ENCODE measurements at regions not wholly inside any gene's neighbourhood (a gene's known extent, or its start where the extent isn't known, plus 50 kb on each side); places are given as distances from the start of the nearest gene placed in this dataset.

DNA sequence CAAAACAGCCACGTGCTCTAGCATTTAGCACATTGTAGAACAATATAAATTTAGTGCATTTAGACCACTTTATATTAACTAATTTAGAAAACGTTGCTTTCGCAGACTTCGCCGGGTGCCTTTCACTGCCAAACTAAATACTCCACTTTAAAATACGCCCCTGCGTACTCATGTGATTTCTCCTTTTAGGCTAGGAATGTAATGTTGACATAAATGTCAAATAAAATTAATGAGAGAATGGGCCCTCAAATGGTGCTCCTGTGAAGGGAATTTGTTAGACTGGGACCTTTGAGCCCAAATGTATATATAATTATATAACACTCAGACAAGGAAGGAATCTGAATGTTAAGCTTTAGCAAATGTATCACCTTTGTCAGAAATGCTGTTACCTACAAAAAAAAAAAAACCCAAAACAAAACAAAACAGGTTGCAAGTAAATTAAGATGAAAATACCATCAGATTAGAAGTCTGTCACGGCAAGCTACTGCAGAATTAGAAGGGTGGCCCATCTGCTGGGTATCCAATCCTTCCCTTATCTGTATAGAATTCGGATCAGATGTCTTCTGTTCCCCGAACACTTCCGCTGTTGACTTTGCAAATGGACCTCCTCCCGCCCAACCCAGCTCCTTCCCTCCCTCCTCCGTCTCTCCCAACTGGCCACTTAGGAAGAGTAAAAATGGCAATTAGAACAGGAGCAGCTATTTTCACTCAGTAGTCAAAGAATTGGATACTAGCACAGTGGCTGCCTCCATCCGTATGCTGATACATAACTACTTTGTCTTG lies 159.3 kb upstream of the FOXN3 start:
- Histone ChIP-seq H3K27ac (replicated peaks) (no peak overlapping the region), H3K4me3 (replicated peaks; ENCODE audit: insufficient read depth, low read length) (no peak overlapping the region), H3K27me3 (ENCODE audit: insufficient read depth, poor library complexity, severe bottlenecking) (no peaks in the 10 kb centered on the region)
- TF ChIP-seq GABPA (IDR thresholded peaks at IDR 0.05; ENCODE audit: low read depth), result no peak
- no peak for DNase-seq (ENCODE audit: low read depth in 1 of 2, low spot score in 1 of 2)

DNA sequence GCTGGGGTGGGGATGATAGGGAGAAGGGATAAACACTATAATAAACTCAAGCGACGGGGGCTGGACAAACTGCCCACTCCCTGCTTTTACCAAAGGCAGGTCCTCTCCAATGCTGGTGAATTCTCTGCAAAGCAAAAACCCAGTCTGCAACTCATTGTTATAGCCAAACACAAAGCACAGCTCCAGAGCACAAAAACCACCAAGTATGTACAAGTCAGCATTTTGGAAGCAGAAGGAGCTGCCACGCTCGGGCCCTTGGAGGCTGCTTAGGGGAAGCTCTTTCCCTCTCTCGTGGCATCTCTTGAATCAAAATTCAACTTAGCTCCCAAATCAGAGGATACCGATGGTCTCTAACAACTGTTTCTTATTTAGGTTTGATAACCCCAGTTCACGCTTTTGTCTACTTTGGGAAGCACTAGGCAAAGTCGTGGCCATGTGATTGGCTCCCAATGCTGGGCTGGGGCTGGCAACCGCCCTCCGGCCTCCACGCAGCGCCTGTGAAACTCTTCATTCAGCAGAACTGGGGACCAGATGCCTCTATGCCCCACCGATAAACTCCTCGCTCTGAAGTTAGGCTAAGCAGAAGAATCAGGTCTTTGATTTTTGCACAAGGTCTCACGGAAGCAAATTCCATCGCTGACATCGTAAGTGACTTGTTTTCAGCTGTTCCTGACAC lies 158.5 kb upstream of the FOXN3 start:
- no peak for DNase-seq (ENCODE audit: low read depth in 1 of 2, low spot score in 1 of 2)
- TF ChIP-seq SPI1 (IDR thresholded peaks at IDR 0.05; ENCODE audit: borderline replicate concordance, low read depth), result no peak
- TF ChIP-seq, protein P1, sequence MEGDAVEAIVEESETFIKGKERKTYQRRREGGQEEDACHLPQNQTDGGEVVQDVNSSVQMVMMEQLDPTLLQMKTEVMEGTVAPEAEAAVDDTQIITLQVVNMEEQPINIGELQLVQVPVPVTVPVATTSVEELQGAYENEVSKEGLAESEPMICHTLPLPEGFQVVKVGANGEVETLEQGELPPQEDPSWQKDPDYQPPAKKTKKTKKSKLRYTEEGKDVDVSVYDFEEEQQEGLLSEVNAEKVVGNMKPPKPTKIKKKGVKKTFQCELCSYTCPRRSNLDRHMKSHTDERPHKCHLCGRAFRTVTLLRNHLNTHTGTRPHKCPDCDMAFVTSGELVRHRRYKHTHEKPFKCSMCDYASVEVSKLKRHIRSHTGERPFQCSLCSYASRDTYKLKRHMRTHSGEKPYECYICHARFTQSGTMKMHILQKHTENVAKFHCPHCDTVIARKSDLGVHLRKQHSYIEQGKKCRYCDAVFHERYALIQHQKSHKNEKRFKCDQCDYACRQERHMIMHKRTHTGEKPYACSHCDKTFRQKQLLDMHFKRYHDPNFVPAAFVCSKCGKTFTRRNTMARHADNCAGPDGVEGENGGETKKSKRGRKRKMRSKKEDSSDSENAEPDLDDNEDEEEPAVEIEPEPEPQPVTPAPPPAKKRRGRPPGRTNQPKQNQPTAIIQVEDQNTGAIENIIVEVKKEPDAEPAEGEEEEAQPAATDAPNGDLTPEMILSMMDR (IDR thresholded peaks at IDR 0.05; ENCODE audit: insufficient read depth, low read length), result no peak
- no peak for TF ChIP-seq POLR2AphosphoS5 (IDR thresholded peaks at IDR 0.05; ENCODE audit: low read depth)
- no peak for TF ChIP-seq GABPA (IDR thresholded peaks at IDR 0.05; ENCODE audit: low read depth)
- TF ChIP-seq, protein P2, sequence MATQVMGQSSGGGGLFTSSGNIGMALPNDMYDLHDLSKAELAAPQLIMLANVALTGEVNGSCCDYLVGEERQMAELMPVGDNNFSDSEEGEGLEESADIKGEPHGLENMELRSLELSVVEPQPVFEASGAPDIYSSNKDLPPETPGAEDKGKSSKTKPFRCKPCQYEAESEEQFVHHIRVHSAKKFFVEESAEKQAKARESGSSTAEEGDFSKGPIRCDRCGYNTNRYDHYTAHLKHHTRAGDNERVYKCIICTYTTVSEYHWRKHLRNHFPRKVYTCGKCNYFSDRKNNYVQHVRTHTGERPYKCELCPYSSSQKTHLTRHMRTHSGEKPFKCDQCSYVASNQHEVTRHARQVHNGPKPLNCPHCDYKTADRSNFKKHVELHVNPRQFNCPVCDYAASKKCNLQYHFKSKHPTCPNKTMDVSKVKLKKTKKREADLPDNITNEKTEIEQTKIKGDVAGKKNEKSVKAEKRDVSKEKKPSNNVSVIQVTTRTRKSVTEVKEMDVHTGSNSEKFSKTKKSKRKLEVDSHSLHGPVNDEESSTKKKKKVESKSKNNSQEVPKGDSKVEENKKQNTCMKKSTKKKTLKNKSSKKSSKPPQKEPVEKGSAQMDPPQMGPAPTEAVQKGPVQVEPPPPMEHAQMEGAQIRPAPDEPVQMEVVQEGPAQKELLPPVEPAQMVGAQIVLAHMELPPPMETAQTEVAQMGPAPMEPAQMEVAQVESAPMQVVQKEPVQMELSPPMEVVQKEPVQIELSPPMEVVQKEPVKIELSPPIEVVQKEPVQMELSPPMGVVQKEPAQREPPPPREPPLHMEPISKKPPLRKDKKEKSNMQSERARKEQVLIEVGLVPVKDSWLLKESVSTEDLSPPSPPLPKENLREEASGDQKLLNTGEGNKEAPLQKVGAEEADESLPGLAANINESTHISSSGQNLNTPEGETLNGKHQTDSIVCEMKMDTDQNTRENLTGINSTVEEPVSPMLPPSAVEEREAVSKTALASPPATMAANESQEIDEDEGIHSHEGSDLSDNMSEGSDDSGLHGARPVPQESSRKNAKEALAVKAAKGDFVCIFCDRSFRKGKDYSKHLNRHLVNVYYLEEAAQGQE (IDR thresholded peaks at IDR 0.05; ENCODE audit: insufficient replicate concordance, low read depth), result no peak
- Histone ChIP-seq H3K4me3 (replicated peaks; ENCODE audit: insufficient read depth, low read length) (no peak overlapping the region), H3K27ac (replicated peaks) (no peak overlapping the region), H3K27me3 (ENCODE audit: insufficient read depth, poor library complexity, severe bottlenecking) (no peaks in the 10 kb centered on the region)

DNA sequence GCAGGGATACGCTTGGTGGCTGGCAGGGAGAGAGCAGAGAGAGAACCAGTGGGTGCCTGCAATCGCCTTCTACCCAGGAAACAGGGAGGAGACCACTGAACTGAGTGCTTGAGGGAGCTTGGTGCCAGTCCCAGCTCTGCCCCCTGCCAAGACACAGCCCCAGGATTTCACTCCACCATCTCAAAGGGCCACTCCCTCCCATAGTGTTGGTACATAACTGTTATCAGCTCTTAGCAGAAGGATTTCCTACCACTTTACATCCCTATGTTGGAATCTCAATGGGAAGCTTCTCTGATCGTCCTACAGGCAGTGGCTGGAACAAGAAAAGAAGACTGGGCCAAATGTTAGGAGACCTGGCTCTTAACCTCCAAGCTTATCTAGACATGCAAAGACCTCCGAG lies 157.4 kb upstream of the FOXN3 start:
- no peak for DNase-seq (ENCODE audit: low read depth in 1 of 2, low spot score in 1 of 2)

More for the DNA sequence above, 157.4 kb upstream of the FOXN3 start:
- no peaks in the 10 kb centered on the region for H3K27me3 ChIP-seq (ENCODE audit: insufficient read depth, poor library complexity, severe bottlenecking)
- H3K27ac ChIP-seq (replicated peaks), result no peak overlapping the region
- no peak overlapping the region for H3K4me3 ChIP-seq (replicated peaks; ENCODE audit: insufficient read depth, low read length)
- TF ChIP-seq, protein P1 (IDR thresholded peaks at IDR 0.05; ENCODE audit: insufficient read depth, low read length), result no peak
- TF ChIP-seq GABPA (IDR thresholded peaks at IDR 0.05; ENCODE audit: low read depth) (no peak), POLR2AphosphoS5 (IDR thresholded peaks at IDR 0.05; ENCODE audit: low read depth) (no peak), SPI1 (IDR thresholded peaks at IDR 0.05; ENCODE audit: borderline replicate concordance, low read depth) (no peak)
- TF ChIP-seq, protein P2 (IDR thresholded peaks at IDR 0.05; ENCODE audit: insufficient replicate concordance, low read depth), result no peak
